ENCODE measurements at regions not wholly inside any gene's neighbourhood (a gene's known extent, or its start where the extent isn't known, plus 50 kb on each side); places are given as distances from the start of the nearest gene placed in this dataset.

DNA sequence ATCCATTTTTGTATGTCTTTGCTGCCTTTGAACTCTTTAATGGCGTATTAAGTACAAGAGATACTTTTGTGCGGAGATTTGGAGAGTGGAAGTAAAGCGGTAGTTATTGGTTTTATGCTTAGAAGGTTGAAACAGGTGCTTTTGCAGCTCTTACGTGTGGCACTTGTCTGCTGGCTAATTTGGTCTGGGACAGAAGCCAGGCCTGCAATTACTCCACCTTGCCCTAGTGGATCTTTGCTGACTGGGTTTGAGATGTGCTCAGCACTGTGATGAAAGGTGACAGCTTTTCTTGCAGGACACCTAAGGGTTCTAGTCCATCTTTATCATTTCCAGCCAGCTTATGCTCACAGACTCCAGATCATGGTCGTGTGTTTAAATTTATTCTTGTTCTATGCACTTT is 252.5 kb downstream of the RPL10L start:
- Histone ChIP-seq H3K27ac (no peak overlapping the region), H3K4me1 (no peaks in the 10 kb centered on the region), H3K4me2 (no peak overlapping the region), H3K4me3 (no peak overlapping the region), H3K9me3 (no peaks in the 10 kb centered on the region)
- DNase-seq (ENCODE audit: low read depth in 1 of 2, low spot score in 1 of 2) (no peak), FAIRE-seq (no peak), ATAC-seq (no peak)
- TF ChIP-seq, protein P1, sequence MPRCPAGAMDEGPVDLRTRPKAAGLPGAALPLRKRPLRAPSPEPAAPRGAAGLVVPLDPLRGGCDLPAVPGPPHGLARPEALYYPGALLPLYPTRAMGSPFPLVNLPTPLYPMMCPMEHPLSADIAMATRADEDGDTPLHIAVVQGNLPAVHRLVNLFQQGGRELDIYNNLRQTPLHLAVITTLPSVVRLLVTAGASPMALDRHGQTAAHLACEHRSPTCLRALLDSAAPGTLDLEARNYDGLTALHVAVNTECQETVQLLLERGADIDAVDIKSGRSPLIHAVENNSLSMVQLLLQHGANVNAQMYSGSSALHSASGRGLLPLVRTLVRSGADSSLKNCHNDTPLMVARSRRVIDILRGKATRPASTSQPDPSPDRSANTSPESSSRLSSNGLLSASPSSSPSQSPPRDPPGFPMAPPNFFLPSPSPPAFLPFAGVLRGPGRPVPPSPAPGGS (IDR thresholded peaks at IDR 0.05) = no peak
- TF ChIP-seq MAZ (IDR thresholded peaks at IDR 0.05; ENCODE audit: borderline replicate concordance, low read depth, low read length) (no peak), ZNF302 (CRISPR knock-in tag; IDR thresholded peaks at IDR 0.05) (no peak)
- 23% methylated on average over 5 of the region's 5 CpGs for WGBS (ENCODE audit: missing lambda C conversion rate)
- POLR2A ChIA-PET = no interaction called here
- CTCF ChIA-PET = no interaction called here

DNA sequence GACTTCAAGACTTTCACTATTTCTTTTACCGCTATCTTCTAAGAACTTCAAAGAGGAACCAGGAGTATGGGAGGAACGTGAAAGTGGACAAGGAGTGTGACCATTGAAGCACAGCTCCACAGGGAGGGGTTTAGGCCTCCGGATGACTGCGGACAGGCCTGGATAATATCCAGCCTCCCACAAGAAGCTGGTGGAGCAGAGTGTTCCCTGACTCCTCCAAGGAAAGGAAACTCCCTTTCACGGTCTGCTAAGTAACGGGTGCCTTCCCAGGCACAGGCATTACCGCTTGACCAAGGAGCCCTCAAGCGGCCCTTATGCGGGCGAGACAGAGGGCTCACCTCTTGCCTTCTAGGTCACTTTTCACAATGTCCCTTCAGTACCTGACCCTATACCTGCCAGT is 267.0 kb downstream of the RPL10L start:
- Histone ChIP-seq H3K9me3 (no peaks in the 10 kb centered on the region), H3K4me1 (no peaks in the 10 kb centered on the region), H3K4me2 (no peak overlapping the region), H3K4me3 (no peak overlapping the region), H3K27ac (no peak overlapping the region)
- CTCF ChIA-PET = no interaction called here
- no peak for FAIRE-seq
- no peak for DNase-seq (ENCODE audit: low read depth in 1 of 2, low spot score in 1 of 2)
- POLR2A ChIA-PET = no interaction called here
- no peak for TF ChIP-seq ZC3H11A (IDR thresholded peaks at IDR 0.05)
- no peak for TF ChIP-seq POLR2A (IDR thresholded peaks at IDR 0.05; ENCODE audit: low read length)
- TF ChIP-seq FOSL2 (IDR thresholded peaks at IDR 0.05) = no peak
- TF ChIP-seq FOSL2 (CRISPR knock-in tag; IDR thresholded peaks at IDR 0.05) = no peak
- no peak for TF ChIP-seq CHD4 (IDR thresholded peaks at IDR 0.05; ENCODE audit: borderline replicate concordance)
- TF ChIP-seq PHF8 (IDR thresholded peaks at IDR 0.05; ENCODE audit: borderline replicate concordance, low read depth) = no peak
- no peak for TF ChIP-seq JUNB (IDR thresholded peaks at IDR 0.05)
- ATAC-seq = no peak
- 47% methylated on average over 10 of the region's 10 CpGs for WGBS (ENCODE audit: missing lambda C conversion rate)

DNA sequence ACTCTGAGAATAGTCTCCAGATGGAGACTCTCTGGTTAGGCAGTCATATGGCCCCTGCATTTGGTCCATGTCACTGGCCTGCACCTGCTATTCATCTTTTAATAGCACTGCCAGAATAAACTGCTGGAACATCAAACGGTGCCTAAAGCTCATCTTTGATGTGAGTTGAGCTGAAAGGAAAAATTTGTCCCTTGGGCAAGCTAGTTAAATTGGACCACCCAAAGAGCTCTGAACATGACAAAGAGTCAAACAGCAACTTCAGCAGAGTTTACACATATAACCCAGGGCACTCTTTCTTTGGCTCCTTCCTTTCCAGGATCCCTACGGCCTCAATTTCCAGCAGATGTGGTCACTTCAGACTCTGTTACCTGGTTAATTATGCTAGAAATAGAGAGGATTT is 269.9 kb downstream of the RPL10L start:
- WGBS (ENCODE audit: missing lambda C conversion rate) = 2% methylated on average over 2 of the region's 2 CpGs
- Histone ChIP-seq H3K4me1 (no peaks in the 10 kb centered on the region), H3K27ac (no peak overlapping the region), H3K4me2 (no peak overlapping the region), H3K9me3 (no peaks in the 10 kb centered on the region), H3K4me3 (no peak overlapping the region)
- ChIA-PET POLR2A (no interaction called here), CTCF (no interaction called here)
- ATAC-seq = no peak
- DNase-seq (ENCODE audit: low read depth in 1 of 2, low spot score in 1 of 2) = no peak
- no peak for FAIRE-seq
- TF ChIP-seq HOXB5 (CRISPR knock-in tag; IDR thresholded peaks at IDR 0.05) (no peak), MYC (IDR thresholded peaks at IDR 0.05; ENCODE audit: borderline replicate concordance, low read length) (no peak), HDAC2 (IDR thresholded peaks at IDR 0.05) (no peak), RNF2 (IDR thresholded peaks at IDR 0.05; ENCODE audit: borderline replicate concordance, low read depth) (no peak), TFCP2L1 (CRISPR knock-in tag; IDR thresholded peaks at IDR 0.05) (no peak), FOXS1 (CRISPR knock-in tag; IDR thresholded peaks at IDR 0.05) (no peak), CBX2 (IDR thresholded peaks at IDR 0.05; ENCODE audit: borderline replicate concordance, low read depth) (no peak), TP53 (CRISPR knock-in tag; IDR thresholded peaks at IDR 0.05) (no peak), JUN (IDR thresholded peaks at IDR 0.05) (no peak), ZC3H11A (IDR thresholded peaks at IDR 0.05) (no peak), EHMT2 (IDR thresholded peaks at IDR 0.05; ENCODE audit: low read depth) (no peak), HOXA7 (CRISPR knock-in tag; IDR thresholded peaks at IDR 0.05) (no peak), NFE2L2 (conservative IDR thresholded peaks at IDR 0.05; ENCODE audit: low read length) (no peak), CBX8 (IDR thresholded peaks at IDR 0.05) (no peak), EP300 (IDR thresholded peaks at IDR 0.05) (no peak), CHD2 (IDR thresholded peaks at IDR 0.05; ENCODE audit: low read length, partially characterized antibody) (no peak)
- TF ChIP-seq, protein P2, sequence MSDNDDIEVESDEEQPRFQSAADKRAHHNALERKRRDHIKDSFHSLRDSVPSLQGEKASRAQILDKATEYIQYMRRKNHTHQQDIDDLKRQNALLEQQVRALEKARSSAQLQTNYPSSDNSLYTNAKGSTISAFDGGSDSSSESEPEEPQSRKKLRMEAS (IDR thresholded peaks at IDR 0.05) = no peak
- TF ChIP-seq, protein P1 (IDR thresholded peaks at IDR 0.05) = no peak
- TF ChIP-seq, protein P3, sequence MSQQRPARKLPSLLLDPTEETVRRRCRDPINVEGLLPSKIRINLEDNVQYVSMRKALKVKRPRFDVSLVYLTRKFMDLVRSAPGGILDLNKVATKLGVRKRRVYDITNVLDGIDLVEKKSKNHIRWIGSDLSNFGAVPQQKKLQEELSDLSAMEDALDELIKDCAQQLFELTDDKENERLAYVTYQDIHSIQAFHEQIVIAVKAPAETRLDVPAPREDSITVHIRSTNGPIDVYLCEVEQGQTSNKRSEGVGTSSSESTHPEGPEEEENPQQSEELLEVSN (IDR thresholded peaks at IDR 0.05; ENCODE audit: borderline replicate concordance, low read depth) = no peak

Measured in A549 (cell line).